Prostate gland (tissue), 2 donors: ENCODE measurements at regions not wholly inside any gene's neighbourhood (a gene's known extent, or its start where the extent isn't known, plus 50 kb on each side); places are given as distances from the start of the nearest gene placed in this dataset.

Experiments used
- CTCF ChIP-seq, 4 experiments: fragments of 200-600 bp in 2 of 4; fragments of 450-650 bp in 2 of 4; sonication (generic) in 2 of 4; IDR thresholded peaks; 1 replicate in 3 of 4; 2 replicates in 1 of 4; pipeline ENCODE4 v1.5.1; 2016 to 2019; ENCODE audit warnings: antibody characterized with exemption in 4 of 4, mild to moderate bottlenecking in 2 of 4, moderate library complexity in 2 of 4
- POLR2AphosphoS5 ChIP-seq: sonication (generic); formaldehyde crosslinking; IDR thresholded peaks from one replicate; pipeline ENCODE4 v1.6.1; 2017; ENCODE audit warnings: antibody characterized with exemption

- TF ChIP-seq POLR2AphosphoS5 (no peak), CTCF (IDR thresholded peaks at IDR 0.05) (no peak)
Observed at GRCh38 chr10:125333209-125333591, 172.8 kb upstream of the CTBP2 start.
